HepG2 (cell line): ENCODE measurements at regions not wholly inside any gene's neighbourhood (a gene's known extent, or its start where the extent isn't known, plus 50 kb on each side); places are given as distances from the start of the nearest gene placed in this dataset.

Experiments used
- ARNT ChIP-seq: fragments of 450-650 bp; IDR thresholded peaks from 2 replicates; pipeline ENCODE4 v1.6.1; 2017
- HCFC1 ChIP-seq: fragments of 150-350 bp; IDR thresholded peaks from 2 replicates; pipeline ENCODE4 v1.6.1; 2014; ENCODE audit warnings: low read depth, low read length
- HDAC2 ChIP-seq: sonication (generic); formaldehyde crosslinking; IDR thresholded peaks from 2 replicates; pipeline ENCODE4 v1.4.0; 2020; ENCODE audit warnings: missing genetic modification reagents
- KDM4B ChIP-seq: sonication (generic); formaldehyde crosslinking; IDR thresholded peaks from 2 replicates; pipeline ENCODE4 v1.4.0; 2020; ENCODE audit warnings: missing genetic modification reagents
- NFIB ChIP-seq: sonication (generic); formaldehyde crosslinking; IDR thresholded peaks from 2 replicates; pipeline ENCODE4 v1.9.0; 2021; ENCODE audit warnings: missing genetic modification reagents, mild to moderate bottlenecking, borderline replicate concordance
- POGZ ChIP-seq: sonication (generic); formaldehyde crosslinking; IDR thresholded peaks from 2 replicates; pipeline ENCODE4 v1.4.0; 2020; ENCODE audit warnings: mild to moderate bottlenecking, missing genetic modification reagents
- RXRA ChIP-seq: sonication (generic); formaldehyde crosslinking; IDR thresholded peaks from 2 replicates; pipeline ENCODE4 v1.5.1; 2020; ENCODE audit warnings: missing genetic modification reagents
- RXRB ChIP-seq: IDR thresholded peaks from 2 replicates; pipeline ENCODE4 v1.6.1; 2016; ENCODE audit warnings: borderline replicate concordance, missing genetic modification reagents, missing compliant biosample characterization
- SALL1 ChIP-seq: sonication (generic); formaldehyde crosslinking; IDR thresholded peaks from 2 replicates; pipeline ENCODE4 v1.8.0; 2022; ENCODE audit warnings: mild to moderate bottlenecking, missing genetic modification reagents
- ZNF205 ChIP-seq: IDR thresholded peaks from 2 replicates; pipeline ENCODE4 v1.6.1; 2018; ENCODE audit warnings: missing biosample characterization, missing genetic modification reagents
- ZNF232 ChIP-seq: sonication (generic); formaldehyde crosslinking; IDR thresholded peaks from 2 replicates; pipeline ENCODE4 v1.4.0; 2020; ENCODE audit warnings: missing genetic modification reagents, borderline replicate concordance
- ZNF547 ChIP-seq: sonication (generic); formaldehyde crosslinking; IDR thresholded peaks from 2 replicates; pipeline ENCODE4 v1.5.1; 2020; ENCODE audit warnings: mild to moderate bottlenecking, missing genetic modification reagents
- ZNF614 ChIP-seq: IDR thresholded peaks from 2 replicates; pipeline ENCODE4 v1.6.1; 2018; ENCODE audit warnings: missing biosample characterization, missing genetic modification reagents, inconsistent platforms, borderline replicate concordance
- ZNF761 ChIP-seq: sonication (generic); formaldehyde crosslinking; conservative IDR thresholded peaks from 2 replicates; pipeline ENCODE4 v1.4.0; 2020; ENCODE audit warnings: mild to moderate bottlenecking, missing genetic modification reagents
- TF ChIP-seq, protein P1 (sequence below): conservative IDR thresholded peaks from 2 replicates; pipeline ENCODE4 v1.6.1; 2018; ENCODE audit warnings: missing genetic modification reagents
- TF ChIP-seq, protein P2 (sequence below): sonication (generic); formaldehyde crosslinking; IDR thresholded peaks from 2 replicates; pipeline ENCODE4 v1.8.1; 2023; ENCODE audit warnings: mild to moderate bottlenecking, missing genetic modification reagents
- TF ChIP-seq, protein P3 (sequence below): sonication (generic); formaldehyde crosslinking; IDR thresholded peaks from 2 replicates; pipeline ENCODE4 v1.4.0; 2020; ENCODE audit warnings: mild to moderate bottlenecking, missing genetic modification reagents
- TF ChIP-seq, protein P4 (sequence below): IDR thresholded peaks from 2 replicates; pipeline ENCODE4 v1.6.1; 2016; ENCODE audit warnings: missing compliant biosample characterization, missing genetic modification reagents, borderline replicate concordance
- TF ChIP-seq, protein P5 (sequence below): sonication (generic); formaldehyde crosslinking; IDR thresholded peaks from 2 replicates; pipeline ENCODE4 v1.9.0; 2022; ENCODE audit warnings: missing genetic modification reagents, mild to moderate bottlenecking, borderline replicate concordance
- TF ChIP-seq, protein P6 (sequence below): sonication (generic); formaldehyde crosslinking; IDR thresholded peaks from 2 replicates; pipeline ENCODE4 v1.5.1; 2020; ENCODE audit warnings: missing genetic modification reagents, mild to moderate bottlenecking, borderline replicate concordance
- TF ChIP-seq, protein P7 (sequence below): sonication (generic); formaldehyde crosslinking; IDR thresholded peaks from 2 replicates; pipeline ENCODE4 v1.4.0; 2020; ENCODE audit warnings: mild to moderate bottlenecking, missing genetic modification reagents

DNA sequence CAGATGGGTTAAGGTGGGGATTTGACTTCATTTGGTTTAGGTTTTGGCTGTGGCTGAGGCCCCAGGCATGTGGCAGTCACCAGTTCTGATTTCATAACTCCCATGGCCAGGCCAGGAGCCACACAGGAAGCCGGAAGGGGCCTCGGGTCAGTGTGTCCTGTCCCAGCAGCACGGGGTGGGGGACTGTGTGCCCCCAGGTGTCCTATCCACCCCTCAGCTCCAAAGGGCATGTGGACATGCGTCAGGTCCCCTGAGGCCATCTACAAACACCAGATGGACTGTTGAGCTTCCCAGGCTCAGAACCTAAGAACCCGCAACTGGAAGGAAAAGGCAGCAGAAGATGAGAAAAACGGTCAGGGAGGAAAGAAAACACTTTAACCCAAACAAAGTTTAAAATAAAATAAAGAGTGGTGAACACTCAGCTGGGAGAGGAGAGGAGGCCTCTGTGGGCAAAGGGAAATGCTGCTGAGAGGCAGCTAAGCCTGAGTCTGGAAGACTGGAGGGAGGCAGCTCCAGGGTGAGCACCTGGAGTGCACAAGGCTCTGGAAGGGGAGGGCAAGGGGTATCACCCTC lies 260.8 kb downstream of the AUH start (continued):
- TF ChIP-seq, protein P1, sequence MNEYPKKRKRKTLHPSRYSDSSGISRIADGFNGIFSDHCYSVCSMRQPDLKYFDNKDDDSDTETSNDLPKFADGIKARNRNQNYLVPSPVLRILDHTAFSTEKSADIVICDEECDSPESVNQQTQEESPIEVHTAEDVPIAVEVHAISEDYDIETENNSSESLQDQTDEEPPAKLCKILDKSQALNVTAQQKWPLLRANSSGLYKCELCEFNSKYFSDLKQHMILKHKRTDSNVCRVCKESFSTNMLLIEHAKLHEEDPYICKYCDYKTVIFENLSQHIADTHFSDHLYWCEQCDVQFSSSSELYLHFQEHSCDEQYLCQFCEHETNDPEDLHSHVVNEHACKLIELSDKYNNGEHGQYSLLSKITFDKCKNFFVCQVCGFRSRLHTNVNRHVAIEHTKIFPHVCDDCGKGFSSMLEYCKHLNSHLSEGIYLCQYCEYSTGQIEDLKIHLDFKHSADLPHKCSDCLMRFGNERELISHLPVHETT (CRISPR knock-in tag), result 0 out of 2 replicates have a peak, but pooled peaks have one; percentile 31
- TF ChIP-seq ZNF761 (CRISPR knock-in tag) (no peak), ZNF614 (CRISPR knock-in tag) (peak; percentile 38; the same call in 1 of the 2 replicates), SALL1 (peak; percentile 99), KDM4B (CRISPR knock-in tag) (peak; percentile 72; the same call in 1 of the 2 replicates), HCFC1 (no peak), RXRB (CRISPR knock-in tag) (peak; percentile 99), NFIB (no peak), HDAC2 (CRISPR knock-in tag) (peak; percentile 90), ZNF547 (CRISPR knock-in tag) (peak; percentile 42; the same call in 1 of the 2 replicates), POGZ (CRISPR knock-in tag) (peak; percentile 98), RXRA (CRISPR knock-in tag) (peak; percentile 99), ZNF205 (0 out of 2 replicates have a peak, but pooled peaks have one; percentile 38), ARNT (no peak), ZNF232 (CRISPR knock-in tag) (peak; percentile 93)
- TF ChIP-seq, protein P2, sequence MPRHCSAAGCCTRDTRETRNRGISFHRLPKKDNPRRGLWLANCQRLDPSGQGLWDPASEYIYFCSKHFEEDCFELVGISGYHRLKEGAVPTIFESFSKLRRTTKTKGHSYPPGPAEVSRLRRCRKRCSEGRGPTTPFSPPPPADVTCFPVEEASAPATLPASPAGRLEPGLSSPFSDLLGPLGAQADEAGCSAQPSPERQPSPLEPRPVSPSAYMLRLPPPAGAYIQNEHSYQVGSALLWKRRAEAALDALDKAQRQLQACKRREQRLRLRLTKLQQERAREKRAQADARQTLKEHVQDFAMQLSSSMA (CRISPR knock-in tag), result 0 out of 2 replicates have a peak, but pooled peaks have one; percentile 39
- TF ChIP-seq, protein P3, sequence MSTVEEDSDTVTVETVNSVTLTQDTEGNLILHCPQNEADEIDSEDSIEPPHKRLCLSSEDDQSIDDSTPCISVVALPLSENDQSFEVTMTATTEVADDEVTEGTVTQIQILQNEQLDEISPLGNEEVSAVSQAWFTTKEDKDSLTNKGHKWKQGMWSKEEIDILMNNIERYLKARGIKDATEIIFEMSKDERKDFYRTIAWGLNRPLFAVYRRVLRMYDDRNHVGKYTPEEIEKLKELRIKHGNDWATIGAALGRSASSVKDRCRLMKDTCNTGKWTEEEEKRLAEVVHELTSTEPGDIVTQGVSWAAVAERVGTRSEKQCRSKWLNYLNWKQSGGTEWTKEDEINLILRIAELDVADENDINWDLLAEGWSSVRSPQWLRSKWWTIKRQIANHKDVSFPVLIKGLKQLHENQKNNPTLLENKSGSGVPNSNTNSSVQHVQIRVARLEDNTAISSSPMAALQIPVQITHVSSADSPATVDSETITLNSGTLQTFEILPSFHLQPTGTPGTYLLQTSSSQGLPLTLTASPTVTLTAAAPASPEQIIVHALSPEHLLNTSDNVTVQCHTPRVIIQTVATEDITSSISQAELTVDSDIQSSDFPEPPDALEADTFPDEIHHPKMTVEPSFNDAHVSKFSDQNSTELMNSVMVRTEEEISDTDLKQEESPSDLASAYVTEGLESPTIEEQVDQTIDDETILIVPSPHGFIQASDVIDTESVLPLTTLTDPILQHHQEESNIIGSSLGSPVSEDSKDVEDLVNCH (CRISPR knock-in tag), result no peak
- TF ChIP-seq, protein P4, sequence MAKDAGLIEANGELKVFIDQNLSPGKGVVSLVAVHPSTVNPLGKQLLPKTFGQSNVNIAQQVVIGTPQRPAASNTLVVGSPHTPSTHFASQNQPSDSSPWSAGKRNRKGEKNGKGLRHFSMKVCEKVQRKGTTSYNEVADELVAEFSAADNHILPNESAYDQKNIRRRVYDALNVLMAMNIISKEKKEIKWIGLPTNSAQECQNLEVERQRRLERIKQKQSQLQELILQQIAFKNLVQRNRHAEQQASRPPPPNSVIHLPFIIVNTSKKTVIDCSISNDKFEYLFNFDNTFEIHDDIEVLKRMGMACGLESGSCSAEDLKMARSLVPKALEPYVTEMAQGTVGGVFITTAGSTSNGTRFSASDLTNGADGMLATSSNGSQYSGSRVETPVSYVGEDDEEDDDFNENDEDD (CRISPR knock-in tag), result peak; percentile 55; the same call in 1 of the 2 replicates
- TF ChIP-seq, protein P5, sequence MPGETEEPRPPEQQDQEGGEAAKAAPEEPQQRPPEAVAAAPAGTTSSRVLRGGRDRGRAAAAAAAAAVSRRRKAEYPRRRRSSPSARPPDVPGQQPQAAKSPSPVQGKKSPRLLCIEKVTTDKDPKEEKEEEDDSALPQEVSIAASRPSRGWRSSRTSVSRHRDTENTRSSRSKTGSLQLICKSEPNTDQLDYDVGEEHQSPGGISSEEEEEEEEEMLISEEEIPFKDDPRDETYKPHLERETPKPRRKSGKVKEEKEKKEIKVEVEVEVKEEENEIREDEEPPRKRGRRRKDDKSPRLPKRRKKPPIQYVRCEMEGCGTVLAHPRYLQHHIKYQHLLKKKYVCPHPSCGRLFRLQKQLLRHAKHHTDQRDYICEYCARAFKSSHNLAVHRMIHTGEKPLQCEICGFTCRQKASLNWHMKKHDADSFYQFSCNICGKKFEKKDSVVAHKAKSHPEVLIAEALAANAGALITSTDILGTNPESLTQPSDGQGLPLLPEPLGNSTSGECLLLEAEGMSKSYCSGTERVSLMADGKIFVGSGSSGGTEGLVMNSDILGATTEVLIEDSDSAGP, result peak; percentile 87
- TF ChIP-seq, protein P6, sequence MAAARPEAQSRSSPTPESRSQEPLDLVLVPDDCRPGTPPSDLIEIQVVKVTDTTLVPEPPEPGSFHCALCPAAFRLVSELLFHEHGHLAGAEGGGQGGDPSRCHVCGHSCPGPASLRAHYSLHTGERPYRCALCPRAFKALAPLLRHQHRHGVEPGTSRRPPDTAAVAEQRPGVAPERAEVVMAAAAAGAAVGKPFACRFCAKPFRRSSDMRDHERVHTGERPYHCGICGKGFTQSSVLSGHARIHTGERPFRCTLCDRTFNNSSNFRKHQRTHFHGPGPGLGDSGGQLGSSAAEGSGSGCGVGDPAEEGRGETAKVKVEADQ (CRISPR knock-in tag), result no peak
- TF ChIP-seq, protein P7, sequence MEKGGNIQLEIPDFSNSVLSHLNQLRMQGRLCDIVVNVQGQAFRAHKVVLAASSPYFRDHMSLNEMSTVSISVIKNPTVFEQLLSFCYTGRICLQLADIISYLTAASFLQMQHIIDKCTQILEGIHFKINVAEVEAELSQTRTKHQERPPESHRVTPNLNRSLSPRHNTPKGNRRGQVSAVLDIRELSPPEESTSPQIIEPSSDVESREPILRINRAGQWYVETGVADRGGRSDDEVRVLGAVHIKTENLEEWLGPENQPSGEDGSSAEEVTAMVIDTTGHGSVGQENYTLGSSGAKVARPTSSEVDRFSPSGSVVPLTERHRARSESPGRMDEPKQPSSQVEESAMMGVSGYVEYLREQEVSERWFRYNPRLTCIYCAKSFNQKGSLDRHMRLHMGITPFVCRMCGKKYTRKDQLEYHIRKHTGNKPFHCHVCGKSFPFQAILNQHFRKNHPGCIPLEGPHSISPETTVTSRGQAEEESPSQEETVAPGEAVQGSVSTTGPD (CRISPR knock-in tag), result peak; percentile 99
